COLO829 (cell line): ENCODE measurements at regions not wholly inside any gene's neighbourhood (a gene's known extent, or its start where the extent isn't known, plus 50 kb on each side); places are given as distances from the start of the nearest gene placed in this dataset.

Source experiments
- DNase-seq: peaks from one replicate; pipeline ENCODE4 v3.0.0; 2012; ENCODE audit warnings: low spot score

DNA sequence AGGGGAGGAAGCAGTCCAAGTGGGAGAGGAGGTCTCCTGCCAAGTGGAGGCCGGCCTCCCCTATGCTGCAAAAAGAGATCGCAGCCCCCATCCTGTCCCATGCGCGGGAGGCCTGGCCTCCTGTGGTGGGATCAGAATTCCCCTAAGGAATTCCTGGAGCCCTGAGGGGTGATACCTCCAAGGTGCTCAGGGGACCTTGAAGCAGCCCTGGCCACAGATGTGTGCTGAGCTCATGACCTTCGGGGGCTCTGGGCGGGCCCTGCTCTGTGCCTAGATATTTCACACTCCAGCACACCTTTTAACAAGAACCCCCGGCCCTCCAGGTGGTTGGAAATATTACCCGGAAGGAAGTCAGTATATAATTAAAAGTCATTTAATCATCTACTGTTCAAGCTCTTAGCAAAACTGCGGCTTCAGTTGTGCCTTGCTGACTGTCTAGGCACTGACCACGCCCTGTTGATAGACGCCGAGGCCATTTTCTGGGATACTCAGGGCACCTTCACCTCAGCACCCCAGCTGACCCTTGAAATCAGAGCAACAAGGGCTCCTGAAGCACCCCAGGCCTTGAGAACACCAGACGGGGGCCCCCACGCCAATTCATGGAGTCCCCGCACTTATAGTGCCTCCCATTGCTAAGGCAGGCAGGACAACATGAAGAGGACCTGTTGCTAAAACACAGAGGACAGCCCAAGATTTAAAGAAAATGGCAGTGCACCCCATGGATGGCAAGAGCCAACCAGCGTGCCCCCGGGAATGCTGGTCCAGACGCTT lies 119.1 kb downstream of the NDUFA10 start:
- DNase-seq = no peak

DNA sequence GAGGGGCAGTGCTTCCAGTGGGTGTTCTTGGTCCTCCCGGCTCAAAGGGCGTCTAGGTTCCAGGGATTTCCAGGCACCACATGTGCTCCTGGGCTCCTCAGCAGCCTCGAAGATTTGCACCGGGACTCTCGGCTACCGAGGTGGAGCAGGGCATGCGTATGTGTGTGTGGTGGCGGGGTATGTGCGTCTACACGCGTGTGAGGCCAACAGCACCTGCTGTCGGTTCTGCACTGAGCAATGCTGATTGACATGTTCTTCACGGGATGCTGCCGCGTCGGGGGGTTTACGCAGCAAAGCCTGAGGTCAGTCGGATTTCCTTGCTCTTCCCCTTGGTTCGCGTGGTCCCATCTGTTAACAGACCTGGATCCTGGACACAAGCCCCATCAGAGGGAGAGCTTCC lies 119.8 kb downstream of the NDUFA10 start:
- no peak for DNase-seq

- DNase-seq = no peak
Observed at GRCh38 chr2:239904496-239904895, 120.6 kb downstream of the NDUFA10 start.

- no peak for DNase-seq
Observed at GRCh38 chr2:239903803-239904202, 121.3 kb downstream of the NDUFA10 start.

- no peak for DNase-seq
Observed at GRCh38 chr2:239903210-239903609, 121.9 kb downstream of the NDUFA10 start.

DNA sequence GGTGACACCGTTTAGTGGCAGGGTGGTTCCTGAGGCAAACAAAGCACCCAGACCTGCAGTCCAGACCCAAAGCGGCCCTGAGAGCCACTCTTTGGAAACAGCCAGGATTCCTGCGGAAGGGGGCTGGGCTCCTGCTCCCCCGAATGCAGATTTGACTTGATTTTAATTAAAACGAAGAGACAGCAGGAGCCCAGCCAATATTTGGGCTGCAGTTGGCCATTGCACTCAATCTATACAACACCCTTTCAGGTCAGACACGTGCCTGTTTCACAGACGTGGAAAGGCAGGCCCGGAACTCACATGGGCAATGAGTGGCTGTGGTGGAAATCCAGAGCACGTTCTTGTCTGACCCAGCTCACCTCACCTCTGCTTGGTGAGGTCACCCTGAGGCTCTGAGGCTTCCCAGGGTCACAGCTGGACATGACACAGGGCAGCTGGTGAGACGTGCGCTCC lies 122.4 kb downstream of the NDUFA10 start:
- no peak for DNase-seq

GRCh38 chr2:239898292-239898925 lies 126.7 kb downstream of the NDUFA10 start:
- DNase-seq = no peak

- no peak for DNase-seq
Observed at GRCh38 chr2:239897596-239898235, 127.4 kb downstream of the NDUFA10 start.

DNA sequence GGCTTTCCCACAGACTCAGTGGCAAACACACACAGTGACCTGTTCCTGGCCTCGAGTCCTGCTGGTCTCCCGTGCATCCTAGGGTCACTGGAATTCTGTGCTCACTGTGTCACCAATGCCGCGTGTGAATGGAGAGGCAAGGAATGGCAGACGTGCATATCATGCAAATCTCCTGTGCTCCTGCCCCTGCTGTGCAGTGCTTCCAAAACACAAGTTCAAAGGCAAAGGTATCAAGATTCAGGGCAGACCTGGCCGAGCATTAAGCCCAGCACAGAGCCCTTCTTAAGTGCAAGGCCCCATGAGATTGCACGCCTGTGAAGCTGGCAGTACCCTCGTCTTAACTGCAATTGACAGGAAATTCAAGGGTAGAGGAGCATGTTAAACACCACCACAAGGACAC lies 129.1 kb downstream of the NDUFA10 start:
- DNase-seq = no peak

GRCh38 chr2:239895669-239896068 lies 129.5 kb downstream of the NDUFA10 start:
- DNase-seq = no peak

- DNase-seq = no peak
Observed at GRCh38 chr2:239895116-239895515, 130.0 kb downstream of the NDUFA10 start.

- no peak for DNase-seq
Observed at GRCh38 chr2:239894276-239894675, 130.9 kb downstream of the NDUFA10 start.

DNA sequence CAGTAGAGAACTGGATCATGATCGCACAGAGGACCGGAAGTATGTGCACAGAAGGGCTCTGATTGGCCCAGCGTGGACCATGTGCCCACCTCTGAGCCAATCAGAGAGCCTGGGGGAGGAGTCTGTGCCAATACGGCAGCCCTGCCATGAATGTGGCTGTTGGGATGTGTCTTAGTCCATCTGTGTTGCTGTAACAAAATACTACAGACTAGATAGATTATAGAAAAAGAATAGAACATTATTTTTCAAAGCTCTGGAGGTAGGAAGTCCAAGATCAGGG lies 132.0 kb downstream of the NDUFA10 start:
- DNase-seq = no peak

GRCh38 chr2:239892441-239893235 lies 132.5 kb downstream of the NDUFA10 start:
- no peak for DNase-seq

GRCh38 chr2:239891698-239892097 lies 133.4 kb downstream of the NDUFA10 start:
- DNase-seq = no peak

DNA sequence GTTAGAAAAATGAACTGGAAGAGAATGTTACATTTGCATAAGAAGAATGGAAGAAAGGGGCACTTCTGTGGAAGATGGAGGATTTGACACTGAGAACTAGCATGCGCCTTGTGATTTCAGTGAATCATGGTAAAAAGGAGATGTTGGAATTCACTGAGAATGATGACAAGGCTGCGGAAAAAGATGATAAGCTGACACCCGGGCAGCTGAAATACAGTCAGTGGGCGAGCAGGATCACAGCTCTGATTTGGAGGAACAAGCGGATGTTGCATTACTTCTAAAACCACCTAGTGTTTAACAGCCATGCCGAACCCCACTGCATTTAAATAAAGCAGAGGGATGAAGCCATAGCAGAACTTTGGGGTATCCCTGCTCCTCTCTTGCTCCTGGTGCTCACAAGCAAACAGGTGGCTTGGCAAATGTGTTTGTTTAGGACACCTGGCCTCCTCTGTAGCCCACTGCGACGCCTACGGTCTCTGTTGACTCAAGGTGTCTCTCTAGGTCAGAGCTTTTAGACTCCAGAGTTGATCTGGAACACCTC lies 134.9 kb downstream of the NDUFA10 start:
- no peak for DNase-seq

DNA sequence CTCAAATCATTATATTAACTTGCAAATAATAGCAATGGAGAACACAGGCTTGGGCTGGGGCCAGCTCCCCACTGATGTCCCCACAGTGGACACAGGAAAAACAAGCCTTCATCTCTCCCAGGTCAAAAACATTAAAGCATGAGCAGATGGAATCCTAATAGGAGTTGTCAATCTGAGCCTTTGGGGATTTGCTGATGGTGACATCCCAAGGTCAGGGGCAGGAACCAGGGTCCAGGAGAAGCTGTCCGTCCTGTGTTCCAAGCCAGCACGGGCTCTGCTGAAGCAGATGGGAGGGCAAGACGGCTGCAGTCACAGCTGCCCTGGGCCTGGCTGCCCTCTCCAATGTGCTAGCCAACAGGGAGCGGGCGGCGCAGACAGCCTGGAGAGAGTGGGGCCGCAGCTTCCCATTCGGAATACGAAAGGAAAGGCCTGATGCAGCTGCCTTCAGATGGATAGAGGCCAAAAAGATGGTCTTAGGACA lies 135.5 kb downstream of the NDUFA10 start:
- DNase-seq = no peak

DNA sequence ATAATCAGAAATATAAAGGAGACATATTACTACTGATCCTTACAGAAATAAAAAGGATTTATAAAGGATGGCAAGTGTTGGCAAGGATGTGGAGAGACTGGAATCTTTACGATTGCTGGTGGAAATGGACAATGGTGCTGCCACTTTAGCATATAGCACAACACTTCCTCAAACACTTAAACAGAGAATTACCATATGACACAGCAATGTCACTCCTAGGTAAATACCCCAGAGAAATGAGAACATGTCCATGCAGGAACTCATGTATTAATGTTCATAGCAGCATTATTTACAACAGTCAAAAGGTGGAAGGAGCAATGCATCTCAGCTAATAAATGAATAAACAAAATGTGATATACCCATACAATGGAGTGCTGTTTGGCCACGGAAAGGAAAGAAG lies 137.5 kb downstream of the NDUFA10 start:
- no peak for DNase-seq

GRCh38 chr2:239886781-239887180 lies 138.4 kb downstream of the NDUFA10 start:
- DNase-seq = no peak

- no peak for DNase-seq
Observed at GRCh38 chr2:239884875-239885274, 140.3 kb downstream of the NDUFA10 start.

- DNase-seq = no peak
Observed at GRCh38 chr2:239884051-239884405, 141.1 kb downstream of the NDUFA10 start.

GRCh38 chr2:239883326-239884050 lies 141.7 kb downstream of the NDUFA10 start:
- no peak for DNase-seq
